T-helper 2 cell (primary cell): ENCODE measurements at regions not wholly inside any gene's neighbourhood (a gene's known extent, or its start where the extent isn't known, plus 50 kb on each side); places are given as distances from the start of the nearest gene placed in this dataset.
A peak's percentile ranks its signal among the peaks of the same experiment; 100 is the strongest.
"Not testable (repeated sequence)": the region's sequence is repeated elsewhere in the genome, so short reads cannot be mapped to it uniquely, and the experiment has no call there.

ENCODE experiments used
- DNase-seq, 5 experiments: peaks; one replicate each; pipeline versions ENCODE4 v3.0.0 to v3.0.0-alpha.2; 2012 to 2022

DNA sequence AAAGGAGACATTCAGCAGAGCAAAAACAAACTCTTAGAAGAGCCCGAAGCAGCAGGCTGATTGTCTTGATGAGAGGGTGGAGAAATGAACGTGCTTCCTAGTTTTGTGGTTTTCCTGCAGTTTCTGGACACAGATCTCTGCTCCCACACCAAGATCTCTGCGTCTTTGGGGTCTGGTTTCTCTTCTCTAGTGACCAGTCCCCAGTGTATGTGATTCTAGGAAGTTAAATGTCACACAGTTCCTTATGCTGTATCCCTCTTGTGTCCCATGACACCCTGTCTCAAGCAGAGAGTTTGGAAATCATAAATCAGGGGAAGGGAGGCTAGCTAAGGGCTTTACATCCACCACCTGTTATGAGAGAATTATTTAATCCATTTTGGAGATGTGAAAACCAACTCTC is 55.4 kb upstream of the KLF14 start:
- no peak for DNase-seq

DNA sequence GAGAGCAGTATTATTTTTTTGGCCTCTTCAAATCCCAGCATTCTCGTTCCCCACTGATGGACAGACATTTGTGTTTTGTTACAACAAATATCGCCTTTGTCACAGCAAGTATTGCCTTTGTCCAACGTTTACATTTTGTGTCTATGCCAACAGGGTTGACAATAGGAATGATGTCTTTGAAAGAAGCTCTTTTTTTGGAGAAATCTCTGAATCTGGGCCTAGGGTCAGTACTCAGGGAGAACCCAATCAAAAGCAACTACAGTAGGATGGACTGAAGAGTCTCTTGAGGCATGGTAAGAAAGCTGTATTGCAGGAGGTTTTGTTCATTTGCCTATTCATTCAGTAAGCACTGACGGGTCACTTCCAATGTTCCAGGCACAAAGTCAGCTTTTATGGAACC is 57.7 kb upstream of the KLF14 start:
- DNase-seq = no peak

DNA sequence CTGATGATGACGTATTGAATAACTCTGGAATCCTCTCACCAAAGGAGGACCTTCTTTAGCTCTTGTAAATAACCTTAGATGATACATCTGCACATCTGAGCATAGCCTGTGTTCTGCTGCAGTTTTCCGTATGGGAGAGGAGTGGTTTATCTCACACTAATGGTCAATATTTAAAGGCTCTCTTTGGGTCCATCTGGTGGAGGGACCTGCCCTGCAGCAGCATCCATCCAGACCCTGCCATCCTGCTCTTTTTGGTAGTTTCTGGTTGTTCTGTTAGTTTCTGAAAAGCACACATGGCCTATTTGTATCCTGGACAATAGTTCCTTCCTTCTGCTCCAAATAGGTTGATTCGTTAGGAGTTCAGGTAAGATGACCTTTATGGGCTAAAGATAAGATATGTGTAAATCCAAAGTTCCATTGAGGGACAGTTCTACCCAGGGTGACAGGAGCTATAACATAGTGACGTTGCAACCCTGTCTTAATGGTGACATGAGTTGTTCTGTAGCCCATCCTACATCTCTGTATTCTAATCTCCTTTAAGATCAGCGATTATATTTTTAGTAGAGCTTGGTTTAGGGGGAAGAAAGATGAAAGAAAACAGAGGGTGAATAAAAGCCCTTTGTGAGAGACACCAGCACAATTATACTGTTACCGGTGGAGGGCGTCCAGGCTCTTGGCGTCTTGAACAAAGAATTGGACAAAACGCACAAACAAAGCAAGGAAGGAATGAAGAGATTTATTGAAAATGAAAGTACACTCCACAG is 60.0 kb upstream of the KLF14 start:
- DNase-seq = no peak

GRCh38 chr7:130794619-130794922 is 60.6 kb upstream of the KLF14 start:
- DNase-seq = no peak

DNA sequence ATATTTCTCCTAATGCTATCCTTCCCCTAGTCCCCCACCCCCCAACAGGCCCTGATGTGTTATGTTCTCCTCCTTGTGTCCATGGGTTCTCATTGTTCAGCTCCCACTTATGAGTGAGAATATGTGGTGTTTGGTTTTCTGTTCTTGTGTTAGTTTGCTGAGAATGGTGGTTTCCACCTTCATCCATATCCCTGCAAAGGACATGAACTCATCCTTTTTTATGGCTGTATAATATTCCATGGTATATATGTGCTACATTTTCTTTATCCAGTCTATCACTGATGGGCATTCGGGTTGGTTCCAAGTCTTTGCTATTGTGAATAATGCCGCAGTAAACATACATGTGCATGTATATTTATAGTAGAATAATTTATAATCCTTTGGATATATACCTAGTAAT is 62.4 kb upstream of the KLF14 start:
- DNase-seq = not testable (repeated sequence)

DNA sequence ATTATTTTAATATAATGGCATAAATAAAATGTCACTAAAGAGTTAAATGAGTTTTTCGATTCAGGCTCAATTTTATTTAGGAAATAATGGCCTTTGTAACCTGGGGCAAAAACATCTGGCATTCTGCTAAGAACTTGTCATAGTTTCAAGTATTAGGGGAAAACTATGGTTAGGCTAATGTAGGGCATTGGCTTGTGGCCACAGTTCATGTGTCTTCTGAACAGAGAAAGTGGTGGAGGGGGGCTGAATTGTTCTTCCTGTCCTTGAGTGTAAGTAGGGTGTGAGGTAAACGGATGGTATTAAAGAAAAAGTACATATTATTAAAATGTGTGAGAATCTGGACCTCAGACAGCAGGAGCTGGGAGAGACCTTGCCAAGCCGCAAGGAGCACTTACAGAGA is 69.1 kb upstream of the KLF14 start:
- DNase-seq = no peak

- no peak for DNase-seq
Observed at GRCh38 chr7:130804220-130804619, 70.2 kb upstream of the KLF14 start.

- not testable (repeated sequence) for DNase-seq
Observed at GRCh38 chr7:130812819-130813218, 78.8 kb upstream of the KLF14 start.

- DNase-seq = peak in 1 of 5 experiments; percentile 24
Observed at GRCh38 chr7:130814778-130815335, 80.8 kb upstream of the KLF14 start.

- no peak for DNase-seq
Observed at GRCh38 chr7:130818056-130818455, 84.0 kb upstream of the KLF14 start.

- no peak for DNase-seq
Observed at GRCh38 chr7:130821864-130822263, 87.9 kb upstream of the KLF14 start.

DNA sequence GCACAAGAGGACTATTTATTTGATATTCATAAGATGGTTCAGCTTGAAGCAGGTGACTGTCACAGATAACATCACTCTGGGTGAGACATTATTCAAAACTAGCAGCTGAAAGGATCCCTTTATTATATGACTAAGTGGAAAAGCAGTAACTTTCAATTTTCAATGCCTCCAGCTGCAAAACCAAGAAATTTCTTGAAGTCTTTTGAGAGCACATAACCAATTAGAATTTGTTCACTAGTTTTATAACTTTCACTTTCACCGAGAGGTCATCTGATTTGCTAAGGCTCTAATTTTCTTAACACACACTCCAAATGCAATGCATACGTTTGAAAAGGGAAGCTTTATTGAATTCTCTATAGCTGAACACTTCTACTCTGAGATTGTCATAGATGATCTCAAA is 88.6 kb upstream of the KLF14 start:
- DNase-seq = peak in 1 of 5 experiments; percentile 10

DNA sequence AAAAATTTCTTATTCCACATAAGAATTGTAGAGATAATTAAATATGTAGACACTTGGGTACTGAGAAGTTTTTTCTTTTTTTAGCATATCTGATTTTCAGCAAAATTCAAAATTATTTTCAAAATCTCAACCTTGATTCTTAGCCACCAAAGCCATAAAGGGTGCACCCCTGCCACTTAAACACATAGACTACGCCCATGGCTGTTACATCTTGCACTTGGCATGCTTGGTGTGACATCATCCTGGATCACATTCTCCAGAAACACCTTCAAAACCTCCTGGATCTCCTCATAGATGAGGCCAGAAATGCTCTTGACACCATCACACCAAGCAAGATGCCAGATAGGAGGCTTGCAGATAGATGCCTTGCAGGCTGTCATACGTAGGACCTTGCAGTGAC is 89.1 kb upstream of the KLF14 start:
- no peak for DNase-seq

- DNase-seq = no peak
Observed at GRCh38 chr7:130825819-130826218, 91.8 kb upstream of the KLF14 start.

GRCh38 chr7:130829415-130829814 is 95.4 kb upstream of the KLF14 start:
- no peak for DNase-seq

- no peak for DNase-seq
Observed at GRCh38 chr7:130831322-130831721, 97.3 kb upstream of the KLF14 start.

DNA sequence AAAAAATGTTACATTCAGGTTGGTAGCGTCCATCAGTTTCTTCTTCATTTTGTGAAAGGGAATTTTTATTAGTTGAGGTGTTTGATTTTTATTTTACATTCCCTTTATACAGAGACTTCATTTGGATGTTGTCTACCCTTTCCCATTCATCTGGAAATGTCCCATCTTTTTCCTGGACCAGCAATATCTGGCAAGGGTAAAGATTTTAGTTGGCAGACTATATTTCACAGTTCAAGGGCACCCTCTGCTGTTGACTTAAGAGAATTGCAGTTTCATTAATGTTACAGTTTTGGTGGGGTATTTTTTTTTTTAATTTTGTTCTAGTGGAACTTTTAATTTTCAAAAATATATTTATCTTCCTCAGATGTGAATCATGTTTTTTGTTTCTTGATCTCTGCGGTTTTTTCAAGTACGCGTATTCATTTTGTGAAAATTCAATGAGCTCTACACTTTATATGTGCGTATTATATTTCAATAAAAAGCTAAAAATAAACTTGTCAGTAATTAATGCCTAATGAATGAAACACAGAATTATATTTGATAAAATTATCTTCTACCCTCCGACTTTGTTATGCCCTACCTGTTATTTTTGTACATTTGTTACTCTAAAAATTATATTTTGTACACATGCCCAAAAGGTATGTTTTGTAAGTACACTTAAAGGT is 97.9 kb upstream of the KLF14 start:
- peak in 1 of 5 experiments; percentile 31 for DNase-seq

DNA sequence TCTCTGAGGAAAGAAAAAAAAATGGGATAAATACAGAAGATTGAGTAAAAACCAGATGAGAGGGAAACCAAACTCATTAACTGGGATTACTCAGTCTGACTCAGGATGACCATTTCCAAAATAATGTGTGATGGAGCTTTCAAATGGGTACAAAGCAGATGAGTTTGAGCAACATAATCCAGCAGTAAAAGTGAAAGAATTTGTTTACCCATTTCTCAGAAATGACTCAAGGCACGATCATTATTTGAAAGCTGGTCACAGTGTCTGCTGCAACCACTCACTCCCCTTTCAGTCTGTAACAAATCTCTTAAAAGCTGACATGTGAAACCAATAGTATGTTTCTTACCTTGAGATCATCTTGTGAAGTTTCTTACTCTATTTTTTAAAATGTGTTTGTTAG is 104.7 kb upstream of the KLF14 start:
- peak in 1 of 5 experiments; percentile 71 for DNase-seq

GRCh38 chr7:130840599-130840998 is 106.6 kb upstream of the KLF14 start:
- no peak for DNase-seq

DNA sequence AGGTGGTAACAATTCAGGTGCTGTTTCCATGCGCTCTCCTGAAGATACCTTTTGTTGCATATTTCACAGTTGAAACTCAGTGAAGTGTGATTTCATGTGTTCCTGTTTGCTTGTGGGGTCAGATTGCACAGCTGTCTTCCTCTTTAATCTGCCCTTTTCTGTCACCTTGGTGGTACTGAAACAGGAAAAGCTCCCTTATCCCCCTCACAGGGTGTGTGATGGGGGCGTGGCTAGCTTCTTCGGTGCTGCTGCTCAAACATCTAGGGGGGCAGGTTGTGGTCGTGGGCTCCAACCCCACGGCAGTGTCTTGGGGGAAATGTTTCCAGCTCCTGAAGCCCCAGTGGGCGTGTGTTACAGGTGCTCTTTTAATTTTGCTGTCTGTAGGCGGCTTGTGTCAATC is 107.4 kb upstream of the KLF14 start:
- DNase-seq = no peak

DNA sequence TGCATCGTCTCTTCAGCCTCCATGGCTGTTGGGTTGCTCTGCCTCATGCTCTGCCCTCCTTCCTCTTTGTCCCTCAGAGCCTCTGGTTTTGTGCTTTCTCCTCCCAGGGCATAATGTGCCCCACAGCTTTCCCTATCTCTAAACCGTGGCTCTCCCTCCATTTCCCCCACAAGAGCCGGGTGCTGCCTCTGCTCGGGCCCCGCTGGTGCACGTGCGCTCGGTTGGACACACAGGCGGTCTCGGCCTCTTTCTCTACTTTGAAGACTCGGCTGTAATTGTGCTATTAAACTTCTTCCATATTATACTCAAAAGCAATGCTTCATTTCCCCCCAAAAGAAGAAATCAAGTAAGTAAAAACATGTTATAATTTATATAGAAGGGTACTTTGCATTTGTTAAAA is 109.7 kb upstream of the KLF14 start:
- DNase-seq = no peak

DNA sequence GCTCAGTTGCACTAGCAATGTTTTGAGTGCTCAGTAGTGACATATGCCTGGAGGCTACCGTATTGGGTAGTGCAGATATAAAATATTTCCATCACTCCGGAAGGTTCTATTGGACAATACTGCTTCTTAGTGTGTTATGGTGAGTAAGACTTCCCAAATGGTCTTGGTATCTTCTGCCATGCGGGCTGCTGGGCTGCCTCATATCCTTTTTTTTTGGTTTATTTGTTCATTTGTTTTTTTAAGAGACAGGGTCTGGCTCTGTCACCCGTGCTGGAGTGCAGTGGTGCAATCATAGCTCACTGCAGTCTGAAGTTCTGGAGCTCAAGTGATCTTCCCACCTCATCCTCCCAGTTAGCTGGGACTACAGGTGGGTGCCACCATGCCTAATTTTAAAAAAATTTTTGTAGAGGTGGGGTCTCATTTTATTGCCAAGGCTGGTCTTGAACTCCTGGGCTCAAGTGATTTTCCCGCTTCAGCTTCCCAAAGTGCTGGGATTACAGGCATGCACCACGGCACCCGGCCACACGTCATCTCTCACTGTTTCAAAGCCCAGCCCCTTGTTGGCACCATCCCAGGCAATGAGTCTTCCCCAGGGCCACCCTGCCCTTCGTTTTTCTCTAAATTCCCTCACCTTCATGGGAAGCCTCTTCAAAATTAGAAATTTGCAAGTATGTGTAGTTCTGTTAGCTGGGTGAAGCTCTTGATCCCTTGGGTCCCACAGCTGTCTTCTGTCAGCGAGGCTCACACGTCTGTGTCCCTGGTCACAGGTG is 111.0 kb upstream of the KLF14 start:
- DNase-seq = no peak

DNA sequence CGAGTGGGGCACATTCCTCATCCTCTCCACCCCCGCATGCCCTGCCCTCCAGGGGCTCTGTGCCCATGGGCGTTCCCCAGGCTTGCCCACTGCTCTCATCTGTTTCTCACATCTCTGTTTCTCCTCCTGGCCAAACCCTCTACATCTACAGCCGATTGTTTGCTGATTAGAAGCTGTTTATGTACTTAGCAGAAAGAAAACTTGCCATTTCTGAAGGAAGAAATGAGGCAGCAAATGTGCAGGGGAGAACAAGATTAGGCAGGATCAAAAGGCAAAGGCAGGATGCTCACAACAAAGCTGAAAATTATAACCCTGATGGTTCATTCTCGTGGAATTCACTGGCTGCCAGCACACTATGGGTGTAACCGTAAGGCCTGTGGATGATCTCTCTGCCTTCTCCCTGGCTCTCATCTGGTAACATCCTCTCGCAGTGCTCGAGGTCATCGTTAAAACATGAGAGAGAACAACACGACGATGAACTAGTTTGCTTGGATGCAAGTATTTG is 111.6 kb upstream of the KLF14 start:
- no peak for DNase-seq
